HS-5 (cell line): ENCODE measurements at regions not wholly inside any gene's neighbourhood (a gene's known extent, or its start where the extent isn't known, plus 50 kb on each side); places are given as distances from the start of the nearest gene placed in this dataset.
"Not testable (repeated sequence)": the region's sequence is repeated elsewhere in the genome, so short reads cannot be mapped to it uniquely, and the experiment has no call there.

Experiments
- DNase-seq: peaks from one replicate; pipeline ENCODE4 v3.0.0-alpha.2; 2012; ENCODE audit warnings: low read depth

GRCh38 chr11:57047610-57048009 lies 58.9 kb downstream of the OR5AK2 start:
- DNase-seq: no peak

GRCh38 chr11:57049749-57050148 lies 61.0 kb downstream of the OR5AK2 start:
- no peak for DNase-seq

- DNase-seq: no peak
Measured at GRCh38 chr11:57054817-57055216, 66.1 kb downstream of the OR5AK2 start.

GRCh38 chr11:57055744-57056143 lies 67.0 kb downstream of the OR5AK2 start:
- no peak for DNase-seq

- no peak for DNase-seq
Measured at GRCh38 chr11:57056735-57057134, 68.0 kb downstream of the OR5AK2 start.

GRCh38 chr11:57057561-57057960 lies 68.8 kb downstream of the OR5AK2 start:
- DNase-seq: no peak

GRCh38 chr11:57062957-57063356 lies 74.2 kb downstream of the OR5AK2 start:
- DNase-seq: not testable (repeated sequence)

- no peak for DNase-seq
Measured at GRCh38 chr11:57069942-57070341, 81.2 kb downstream of the OR5AK2 start.

GRCh38 chr11:57071829-57072228 lies 83.1 kb downstream of the OR5AK2 start:
- peak; percentile 23 for DNase-seq

GRCh38 chr11:57072640-57073039 lies 83.9 kb downstream of the OR5AK2 start:
- peak; percentile 96 for DNase-seq

GRCh38 chr11:57073128-57073527 lies 84.4 kb downstream of the OR5AK2 start:
- DNase-seq: no peak

- no peak for DNase-seq
Measured at GRCh38 chr11:57081356-57081755, 92.6 kb downstream of the OR5AK2 start.

GRCh38 chr11:57082125-57082524 lies 93.4 kb downstream of the OR5AK2 start:
- no peak for DNase-seq

GRCh38 chr11:57083641-57084385 lies 95.1 kb downstream of the OR5AK2 start:
- DNase-seq: no peak

- no peak for DNase-seq
Measured at GRCh38 chr11:57085611-57086010, 96.1 kb upstream of the LRRC55 start.

- no peak for DNase-seq
Measured at GRCh38 chr11:57087991-57088390, 93.8 kb upstream of the LRRC55 start.

- no peak for DNase-seq
Measured at GRCh38 chr11:57092028-57092698, 89.6 kb upstream of the LRRC55 start.

- no peak for DNase-seq
Measured at GRCh38 chr11:57094181-57094935, 87.4 kb upstream of the LRRC55 start.

- DNase-seq: no peak
Measured at GRCh38 chr11:57095417-57095816, 86.3 kb upstream of the LRRC55 start.

- no peak for DNase-seq
Measured at GRCh38 chr11:57095896-57096295, 85.9 kb upstream of the LRRC55 start.

- no peak for DNase-seq
Measured at GRCh38 chr11:57097149-57097548, 84.6 kb upstream of the LRRC55 start.

GRCh38 chr11:57098191-57098590 lies 83.6 kb upstream of the LRRC55 start:
- DNase-seq: no peak
